Stimulated activated naive CD8-positive, alpha-beta T cell treated with anti-CD3 and anti-CD28 coated beads, Interleukin-15, Interleukin-2, amounts not matched to agents 100 ng/mL and 50 ng/mL, for 24 hours (primary cell): ENCODE measurements at regions not wholly inside any gene's neighbourhood (a gene's known extent, or its start where the extent isn't known, plus 50 kb on each side); places are given as distances from the start of the nearest gene placed in this dataset.
"Not testable (repeated sequence)": the region's sequence is repeated elsewhere in the genome, so short reads cannot be mapped to it uniquely, and the experiment has no call there.

Experiments
- H3K27ac Mint-ChIP-seq: one replicate; pipeline ENCODE4 v1.8.0; 2021; ENCODE audit warnings: mild to moderate bottlenecking, mixed read lengths
- H3K27me3 Mint-ChIP-seq: one replicate; pipeline ENCODE4 v1.8.0; 2021; ENCODE audit warnings: mixed read lengths
- H3K36me3 Mint-ChIP-seq: one replicate; pipeline ENCODE4 v1.8.0; 2021; ENCODE audit warnings: low read depth, mixed read lengths
- H3K4me1 Mint-ChIP-seq: one replicate; pipeline ENCODE4 v1.8.0; 2021; ENCODE audit warnings: low read depth, mixed read lengths
- H3K4me3 Mint-ChIP-seq: one replicate; pipeline ENCODE4 v1.8.0; 2021; ENCODE audit warnings: mild to moderate bottlenecking, mixed read lengths
- H3K9me3 Mint-ChIP-seq: one replicate; pipeline ENCODE4 v1.8.0; 2021; ENCODE audit warnings: mixed read lengths

GRCh38 chr3:195638456-195638855 is 54.7 kb upstream of the APOD start:
- H3K4me3 Mint-ChIP-seq, H3K36me3 Mint-ChIP-seq, H3K27ac Mint-ChIP-seq, H3K27me3 Mint-ChIP-seq, H3K9me3 Mint-ChIP-seq: not testable (repeated sequence)
- peaks cover 13% of the 10 kb centered on the region for H3K4me1 Mint-ChIP-seq

GRCh38 chr3:195637473-195638233 is 53.9 kb upstream of the APOD start:
- Mint-ChIP-seq H3K27ac (peak overlapping the region; percentile 21), H3K4me1 (peaks cover 20% of the 10 kb centered on the region), H3K4me3 (peak overlapping the region; percentile 60)
- H3K36me3 Mint-ChIP-seq, H3K27me3 Mint-ChIP-seq, H3K9me3 Mint-ChIP-seq: not testable (repeated sequence)

GRCh38 chr3:195637011-195637410 is 53.3 kb upstream of the APOD start:
- peaks cover 24% of the 10 kb centered on the region for H3K4me1 Mint-ChIP-seq
- H3K27me3 Mint-ChIP-seq, H3K36me3 Mint-ChIP-seq, H3K9me3 Mint-ChIP-seq: not testable (repeated sequence)
- peak overlapping the region; percentile 60 for H3K4me3 Mint-ChIP-seq
- H3K27ac Mint-ChIP-seq = peak overlapping the region; percentile 21

- not testable (repeated sequence) for H3K27ac Mint-ChIP-seq
These were observed 52.4 kb upstream of the APOD start for GRCh38 chr3:195635898-195636685.

GRCh38 chr3:195635262-195635873 is 51.6 kb upstream of the APOD start:
- H3K9me3 Mint-ChIP-seq, H3K4me3 Mint-ChIP-seq, H3K27ac Mint-ChIP-seq, H3K36me3 Mint-ChIP-seq, H3K27me3 Mint-ChIP-seq: not testable (repeated sequence)
- peaks cover 24% of the 10 kb centered on the region for H3K4me1 Mint-ChIP-seq

More at GRCh38 chr3:195635898-195636685, 52.4 kb upstream of the APOD start:
- not testable (repeated sequence) for H3K36me3 Mint-ChIP-seq, H3K9me3 Mint-ChIP-seq, H3K27me3 Mint-ChIP-seq
- H3K4me1 Mint-ChIP-seq = peaks cover 24% of the 10 kb centered on the region
- H3K4me3 Mint-ChIP-seq = peak overlapping the region; percentile 65

- H3K27me3 Mint-ChIP-seq, H3K9me3 Mint-ChIP-seq, H3K4me3 Mint-ChIP-seq, H3K36me3 Mint-ChIP-seq, H3K27ac Mint-ChIP-seq: not testable (repeated sequence)
- peaks cover 24% of the 10 kb centered on the region for H3K4me1 Mint-ChIP-seq
These were observed 50.9 kb upstream of the APOD start for GRCh38 chr3:195634426-195635261.
